T-cell (primary cell): ENCODE measurements at regions not wholly inside any gene's neighbourhood (a gene's known extent, or its start where the extent isn't known, plus 50 kb on each side); places are given as distances from the start of the nearest gene placed in this dataset.

Source experiments
- ATAC-seq, 4 experiments: fragments of 200-7000 bp in 3 of 4; fragments of 150-1000 bp in 1 of 4; cut with Tn5 transposase; replicated peaks in 1 of 4; 1 replicate in 3 of 4; 2 replicates in 1 of 4; pipeline ENCODE4 v1.10.0; 2021; ENCODE audit warnings: moderate library complexity in 3 of 4, mild to moderate bottlenecking in 2 of 4, moderate number of reproducible peaks in 1 of 4
- CTCF ChIA-PET, 2 donors: fragments of 300-600 bp; sonication (Branson Sonifier 250); formaldehyde crosslinking; loops; one replicate each; lab custom pipeline; 2022; ENCODE audit warnings: antibody characterized with exemption in 2 of 2; lab: Charles Lee
- POLR2A ChIA-PET, 2 donors: fragments of 300-600 bp; sonication (Branson Sonifier 250); formaldehyde crosslinking; loops; one replicate each; lab custom pipeline; 2022; ENCODE audit warnings: antibody characterized with exemption in 2 of 2; lab: Charles Lee
- DNase-seq, 35 experiments: peaks; one replicate each; pipeline versions ENCODE4 v3.0.0 to v3.0.0-alpha.2; 2013 to 2023
- H3K27ac ChIP-seq: one replicate; pipeline ENCODE4 v1.5.1; 2013; ENCODE audit warnings: low read length
- H3K27me3 ChIP-seq, 2 experiments: replicated peaks in 1 of 2; 1 replicate in 1 of 2; 2 replicates in 1 of 2; pipeline versions ENCODE4 v1.6.1 to v1.7.0; 2013; ENCODE audit warnings: low read length in 1 of 2, mixed read lengths in 1 of 2; ENCODE audit not compliant: control insufficient read depth in 2 of 2, insufficient read depth in 2 of 2; ENCODE audit errors: extremely low read depth in 1 of 2
- H3K36me3 ChIP-seq, 2 donors: 1 replicate in 1 of 2; 2 replicates in 1 of 2; pipeline versions ENCODE4 v1.6.1 to v1.7.0; 2013; ENCODE audit warnings: low read length in 1 of 2; ENCODE audit not compliant: control insufficient read depth in 2 of 2, insufficient read depth in 1 of 2; ENCODE audit errors: extremely low read depth in 1 of 2
- H3K4me1 ChIP-seq, 2 experiments: 1 replicate in 1 of 2; 2 replicates in 1 of 2; pipeline versions ENCODE4 v1.6.1 to v1.7.0; 2013; ENCODE audit warnings: low read length in 2 of 2, mixed read lengths in 1 of 2; ENCODE audit not compliant: insufficient read depth in 2 of 2, control insufficient read depth in 1 of 2; ENCODE audit errors: extremely low read depth in 1 of 2
- H3K4me3 ChIP-seq, 2 donors: 1 replicate in 1 of 2; 2 replicates in 1 of 2; pipeline versions ENCODE4 v1.5.1 to v1.7.0; 2013; ENCODE audit warnings: mild to moderate bottlenecking in 2 of 2, low read length in 1 of 2, moderate library complexity in 1 of 2; ENCODE audit not compliant: control insufficient read depth in 1 of 2; ENCODE audit errors: extremely low read depth in 1 of 2
- H3K9me3 ChIP-seq: 2 replicates; pipeline ENCODE4 v1.7.0; 2013
- H3K27ac Mint-ChIP-seq, 2 donors: one replicate each; pipeline ENCODE4 v1.8.0; 2020 to 2021; ENCODE audit warnings: mild to moderate bottlenecking in 2 of 2, mixed read lengths in 2 of 2
- H3K27me3 Mint-ChIP-seq, 2 donors: one replicate each; pipeline ENCODE4 v1.8.0; 2021 to 2022; ENCODE audit warnings: mixed read lengths in 2 of 2
- H3K36me3 Mint-ChIP-seq: one replicate; pipeline ENCODE4 v1.8.0; 2021; ENCODE audit warnings: mixed read lengths
- H3K4me1 Mint-ChIP-seq, 3 donors: one replicate each; pipeline ENCODE4 v1.8.0; 2020 to 2022; ENCODE audit warnings: mixed read lengths in 3 of 3, mild to moderate bottlenecking in 1 of 3
- H3K4me3 Mint-ChIP-seq, 3 donors: one replicate each; pipeline ENCODE4 v1.8.0; 2020 to 2022; ENCODE audit warnings: mild to moderate bottlenecking in 3 of 3, mixed read lengths in 3 of 3, moderate library complexity in 3 of 3
- H3K9me3 Mint-ChIP-seq, 3 donors: one replicate each; pipeline ENCODE4 v1.8.0; 2020 to 2022; ENCODE audit warnings: mixed read lengths in 3 of 3
- WGBS: methylation state at CpG from one replicate; pipeline ENCODE4 v1.1.5; 2013; ENCODE audit warnings: missing lambda C conversion rate; ENCODE audit not compliant: insufficient coverage; 5-methylcytosine and 5-hydroxymethylcytosine counted together

- POLR2A ChIA-PET = no interaction called here
- peaks cover 0 to 3% (median 0%) of the 10 kb centered on the region in 3 donors for H3K9me3 Mint-ChIP-seq
Measured at GRCh38 chr4:123919576-123920098, 523.0 kb downstream of the SPRY1 start.

GRCh38 chr4:123921339-123921738 lies 524.7 kb downstream of the SPRY1 start:
- no peaks in the 10 kb centered on the region for H3K9me3 Mint-ChIP-seq
- H3K27ac Mint-ChIP-seq = no peak overlapping the region
- H3K4me3 Mint-ChIP-seq = no peak overlapping the region
- no peak overlapping the region for H3K4me3 ChIP-seq
- no peak overlapping the region for H3K27ac ChIP-seq
- H3K36me3 ChIP-seq = no peaks in the 10 kb centered on the region
- no peaks in the 10 kb centered on the region for H3K36me3 Mint-ChIP-seq
- H3K4me1 Mint-ChIP-seq = no peaks in the 10 kb centered on the region
- ChIA-PET POLR2A (no interaction called here), CTCF (no interaction called here)
- DNase-seq (no peak), ATAC-seq (no peak)
- no peaks in the 10 kb centered on the region for H3K4me1 ChIP-seq
- H3K27me3 Mint-ChIP-seq = peaks cover 0 to 9% of the 10 kb centered on the region in 2 donors
- no CpG with 5 or more reads among the region's 5 CpGs for WGBS
- no peaks in the 10 kb centered on the region for H3K9me3 ChIP-seq
- H3K27me3 ChIP-seq = no peaks in the 10 kb centered on the region

More at GRCh38 chr4:123919576-123920098, 523.0 kb downstream of the SPRY1 start:
- Mint-ChIP-seq H3K4me3 (no peak overlapping the region), H3K27ac (no peak overlapping the region), H3K4me1 (no peaks in the 10 kb centered on the region), H3K27me3 (peaks cover 0 to 3% of the 10 kb centered on the region in 2 donors), H3K36me3 (no peaks in the 10 kb centered on the region)
- Histone ChIP-seq H3K27ac (no peak overlapping the region), H3K36me3 (no peaks in the 10 kb centered on the region), H3K9me3 (no peaks in the 10 kb centered on the region), H3K4me1 (no peaks in the 10 kb centered on the region), H3K4me3 (no peak overlapping the region), H3K27me3 (no peaks in the 10 kb centered on the region)
- DNase-seq (no peak), ATAC-seq (no peak)
- no CpG with 5 or more reads among the region's 4 CpGs for WGBS
- CTCF ChIA-PET = no interaction called here

GRCh38 chr4:123922847-123923246 lies 526.3 kb downstream of the SPRY1 start:
- Histone ChIP-seq H3K9me3 (no peaks in the 10 kb centered on the region), H3K27me3 (no peaks in the 10 kb centered on the region), H3K36me3 (no peaks in the 10 kb centered on the region), H3K4me3 (no peak overlapping the region), H3K27ac (no peak overlapping the region), H3K4me1 (no peaks in the 10 kb centered on the region)
- Mint-ChIP-seq H3K4me1 (no peaks in the 10 kb centered on the region), H3K9me3 (no peaks in the 10 kb centered on the region), H3K27ac (no peak overlapping the region), H3K36me3 (no peaks in the 10 kb centered on the region), H3K27me3 (peaks cover 0 to 9% of the 10 kb centered on the region in 2 donors), H3K4me3 (no peak overlapping the region)
- ATAC-seq (no peak), DNase-seq (no peak)
- POLR2A ChIA-PET = no interaction called here
- CTCF ChIA-PET = no interaction called here

GRCh38 chr4:123924536-123924935 lies 527.9 kb downstream of the SPRY1 start:
- H3K36me3 Mint-ChIP-seq = no peaks in the 10 kb centered on the region
- H3K4me3 Mint-ChIP-seq = no peak overlapping the region
- H3K4me1 ChIP-seq = no peaks in the 10 kb centered on the region
- no peaks in the 10 kb centered on the region for H3K9me3 Mint-ChIP-seq
- no peak overlapping the region for H3K4me3 ChIP-seq
- CTCF ChIA-PET = no interaction called here
- peaks cover 0 to 9% of the 10 kb centered on the region in 2 donors for H3K27me3 Mint-ChIP-seq
- no peaks in the 10 kb centered on the region for H3K27me3 ChIP-seq
- no peak overlapping the region for H3K27ac Mint-ChIP-seq
- no peak for ATAC-seq
- no peak for DNase-seq
- H3K36me3 ChIP-seq = no peaks in the 10 kb centered on the region
- H3K9me3 ChIP-seq = no peaks in the 10 kb centered on the region
- POLR2A ChIA-PET = no interaction called here
- H3K27ac ChIP-seq = no peak overlapping the region
- no peaks in the 10 kb centered on the region for H3K4me1 Mint-ChIP-seq
- 80% methylated on average over 1 of the region's 3 CpGs for WGBS

DNA sequence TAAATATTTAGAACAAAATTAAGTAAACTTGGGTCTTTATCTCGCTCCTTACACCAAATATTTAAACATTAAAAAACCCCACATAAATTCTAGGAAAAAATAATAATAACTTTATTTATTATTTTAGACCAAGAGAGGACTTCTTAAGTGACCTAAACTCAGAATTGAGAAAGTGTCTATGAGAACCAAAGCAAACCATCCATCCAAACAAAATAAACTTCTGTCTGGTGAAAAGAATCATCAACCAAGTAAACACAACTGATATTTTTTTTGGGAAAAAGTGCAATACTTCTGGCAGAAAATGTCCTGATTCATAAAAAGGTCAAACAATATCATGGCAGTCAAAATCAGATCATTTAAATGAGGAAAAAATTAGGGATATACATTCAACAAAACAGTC lies 533.0 kb downstream of the SPRY1 start:
- Histone ChIP-seq H3K9me3 (no peaks in the 10 kb centered on the region), H3K27ac (no peak overlapping the region), H3K4me1 (no peaks in the 10 kb centered on the region), H3K27me3 (no peaks in the 10 kb centered on the region), H3K36me3 (no peaks in the 10 kb centered on the region), H3K4me3 (no peak overlapping the region)
- H3K9me3 Mint-ChIP-seq = peaks cover 0 to 4% (median 0%) of the 10 kb centered on the region in 3 donors
- ChIA-PET POLR2A (no interaction called here), CTCF (no interaction called here)
- WGBS = no CpG with 5 or more reads among the region's 1 CpG
- no peak overlapping the region for H3K27ac Mint-ChIP-seq
- ATAC-seq = no peak
- DNase-seq = no peak
- H3K27me3 Mint-ChIP-seq = peaks cover 0 to 6% of the 10 kb centered on the region in 2 donors
- H3K4me3 Mint-ChIP-seq = no peak overlapping the region
- no peaks in the 10 kb centered on the region for H3K4me1 Mint-ChIP-seq
- no peaks in the 10 kb centered on the region for H3K36me3 Mint-ChIP-seq

GRCh38 chr4:123930996-123931395 lies 534.4 kb downstream of the SPRY1 start:
- no peak overlapping the region for H3K4me3 Mint-ChIP-seq
- H3K9me3 Mint-ChIP-seq = peaks cover 0 to 4% (median 4%) of the 10 kb centered on the region in 3 donors
- no peaks in the 10 kb centered on the region for H3K27me3 Mint-ChIP-seq
- POLR2A ChIA-PET = no interaction called here
- WGBS = no CpG with 5 or more reads among the region's 1 CpG
- no peak overlapping the region for H3K27ac Mint-ChIP-seq
- H3K4me1 Mint-ChIP-seq = no peaks in the 10 kb centered on the region
- no peaks in the 10 kb centered on the region for H3K9me3 ChIP-seq
- no peaks in the 10 kb centered on the region for H3K27me3 ChIP-seq
- CTCF ChIA-PET = no interaction called here
- no peak overlapping the region for H3K27ac ChIP-seq
- no peaks in the 10 kb centered on the region for H3K36me3 ChIP-seq
- no peaks in the 10 kb centered on the region for H3K36me3 Mint-ChIP-seq
- ATAC-seq = no peak
- DNase-seq = no peak
- H3K4me3 ChIP-seq = no peak overlapping the region
- no peaks in the 10 kb centered on the region for H3K4me1 ChIP-seq

DNA sequence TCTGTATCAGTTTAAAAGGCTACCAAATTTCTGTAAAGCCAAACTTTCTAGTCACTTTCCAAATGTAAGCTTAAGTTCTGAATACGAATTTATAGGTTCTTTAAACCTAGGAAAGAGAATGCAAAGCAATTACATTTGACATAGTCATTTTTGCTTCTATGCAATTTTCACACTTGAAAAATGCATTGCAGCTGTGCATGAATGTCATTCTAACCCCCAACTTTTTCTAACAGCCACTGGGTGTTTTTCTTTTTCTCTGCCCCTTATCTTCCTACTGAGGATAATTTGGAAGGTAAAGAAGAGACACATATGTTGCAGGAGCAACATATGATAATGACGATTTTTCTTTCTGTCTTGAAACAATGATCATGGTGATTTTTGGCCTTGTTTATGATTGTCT lies 537.5 kb downstream of the SPRY1 start:
- Mint-ChIP-seq H3K27me3 (peaks cover 0 to 4% of the 10 kb centered on the region in 2 donors), H3K4me1 (no peaks in the 10 kb centered on the region), H3K9me3 (peaks cover 0 to 4% (median 4%) of the 10 kb centered on the region in 3 donors), H3K4me3 (no peak overlapping the region), H3K36me3 (no peaks in the 10 kb centered on the region), H3K27ac (no peak overlapping the region)
- Histone ChIP-seq H3K4me1 (no peaks in the 10 kb centered on the region), H3K4me3 (no peak overlapping the region), H3K36me3 (no peaks in the 10 kb centered on the region), H3K27ac (no peak overlapping the region), H3K27me3 (no peaks in the 10 kb centered on the region), H3K9me3 (no peaks in the 10 kb centered on the region)
- ATAC-seq (no peak), DNase-seq (no peak)
- WGBS = no CpG with 5 or more reads among the region's 2 CpGs
- POLR2A ChIA-PET = no interaction called here
- CTCF ChIA-PET = no interaction called here
